HG03060 (cell line): ENCODE measurements at regions not wholly inside any gene's neighbourhood (a gene's known extent, or its start where the extent isn't known, plus 50 kb on each side); places are given as distances from the start of the nearest gene placed in this dataset.
"Not testable (repeated sequence)": the region's sequence is repeated elsewhere in the genome, so short reads cannot be mapped to it uniquely, and the experiment has no call there.

Experiments used
- ATAC-seq: cut with Tn5 transposase; IDR thresholded peaks from one replicate; pipeline ENCODE4 v1.9.1; 2021; ENCODE audit warnings: low read depth, moderate number of reproducible peaks; ENCODE audit not compliant: unreplicated experiment

GRCh38 chr10:2895594-2896196, 171.7 kb upstream of the PFKP start:
- no peak for ATAC-seq

- ATAC-seq: no peak
These were observed 173.4 kb upstream of the PFKP start for GRCh38 chr10:2893991-2894390.

GRCh38 chr10:2893158-2893845, 174.0 kb upstream of the PFKP start:
- no peak for ATAC-seq

GRCh38 chr10:2891770-2892124, 175.6 kb upstream of the PFKP start:
- ATAC-seq: no peak

DNA sequence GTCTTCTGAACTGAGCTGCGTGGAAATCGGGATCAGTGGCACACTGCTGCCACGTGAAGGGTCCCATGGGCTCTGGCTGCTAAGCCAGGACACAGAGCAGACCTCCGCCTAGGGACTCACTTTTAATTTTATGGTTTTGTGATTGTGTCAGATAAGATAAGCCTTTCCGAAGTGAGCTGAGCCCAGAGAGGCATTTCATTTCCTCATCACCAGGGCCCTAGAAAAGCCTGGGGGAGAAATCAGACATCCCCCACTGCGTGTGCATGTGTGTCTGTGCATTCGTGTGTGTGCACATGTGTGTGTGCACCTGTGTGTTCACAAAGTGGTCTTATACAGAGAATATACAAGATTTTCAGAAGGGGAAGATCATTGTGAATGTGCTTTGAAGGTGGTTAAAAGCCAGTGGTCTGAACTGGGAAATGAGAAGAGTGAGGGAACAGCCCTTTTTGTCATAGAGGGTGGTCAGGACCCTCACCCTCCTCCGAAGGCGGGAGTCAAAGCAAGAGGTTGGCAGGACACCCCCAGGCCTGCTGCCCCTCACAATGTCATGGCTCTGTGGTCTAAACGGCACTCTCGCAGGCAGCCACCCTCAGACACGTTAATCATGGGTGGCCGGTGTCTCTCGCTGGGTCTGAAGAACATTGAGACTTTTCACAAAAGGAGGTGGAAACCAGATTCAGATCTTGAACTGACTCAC, 176.1 kb upstream of the PFKP start:
- no peak for ATAC-seq

DNA sequence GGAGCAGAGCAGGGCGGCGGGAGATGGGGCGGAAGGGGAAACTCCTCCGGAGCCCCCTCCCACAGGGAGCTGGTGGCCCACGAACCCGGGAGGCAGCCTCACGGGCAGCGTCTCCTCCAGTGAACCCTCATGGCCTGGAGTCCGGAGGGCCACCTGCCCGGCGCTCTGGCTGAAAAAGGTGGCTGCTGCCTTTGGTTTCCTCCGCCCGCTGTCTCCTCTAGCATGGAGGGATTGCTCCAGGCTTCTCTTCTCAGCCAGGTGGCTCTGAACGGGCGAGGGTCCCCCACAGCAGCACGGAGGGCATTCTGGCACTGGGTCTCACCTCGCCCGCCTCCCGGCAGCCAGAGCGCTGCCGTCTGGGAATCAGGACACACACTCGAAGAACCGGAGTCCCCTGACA, 177.3 kb upstream of the PFKP start:
- no peak for ATAC-seq

- no peak for ATAC-seq
These were observed 178.8 kb upstream of the PFKP start for GRCh38 chr10:2888403-2889004.

DNA sequence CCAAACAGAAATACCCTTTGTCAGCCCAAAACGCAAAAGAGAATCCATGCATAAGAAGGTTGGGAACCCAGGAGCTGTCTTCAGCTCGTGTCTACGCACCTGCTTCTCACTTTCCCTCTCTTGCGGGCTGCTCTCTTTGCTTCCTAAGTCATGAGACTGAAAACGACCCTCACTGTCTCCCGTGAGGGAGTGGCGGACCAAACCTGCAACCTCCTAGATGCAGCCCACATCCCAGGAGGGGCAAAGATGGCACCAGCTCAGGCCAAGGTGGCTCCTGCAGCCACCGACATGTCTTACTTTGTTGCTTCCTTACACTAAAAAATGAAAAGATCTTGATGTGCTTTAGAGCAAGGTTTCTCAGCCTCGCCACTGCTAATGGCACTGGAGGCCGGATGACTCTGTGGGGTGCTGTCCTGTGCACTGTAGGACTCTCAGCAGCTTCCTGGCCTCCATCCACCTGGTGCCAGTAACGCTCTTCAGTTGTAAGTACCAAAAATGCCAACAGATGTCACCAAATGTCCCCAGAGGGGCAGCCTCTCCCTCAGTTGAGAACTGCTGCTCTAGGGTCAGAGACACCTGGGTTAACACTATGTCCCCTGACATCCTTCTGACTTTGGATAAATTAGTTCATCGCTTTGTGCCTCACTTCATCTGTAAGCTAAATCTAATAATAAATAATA, 179.8 kb upstream of the PFKP start:
- ATAC-seq: no peak

DNA sequence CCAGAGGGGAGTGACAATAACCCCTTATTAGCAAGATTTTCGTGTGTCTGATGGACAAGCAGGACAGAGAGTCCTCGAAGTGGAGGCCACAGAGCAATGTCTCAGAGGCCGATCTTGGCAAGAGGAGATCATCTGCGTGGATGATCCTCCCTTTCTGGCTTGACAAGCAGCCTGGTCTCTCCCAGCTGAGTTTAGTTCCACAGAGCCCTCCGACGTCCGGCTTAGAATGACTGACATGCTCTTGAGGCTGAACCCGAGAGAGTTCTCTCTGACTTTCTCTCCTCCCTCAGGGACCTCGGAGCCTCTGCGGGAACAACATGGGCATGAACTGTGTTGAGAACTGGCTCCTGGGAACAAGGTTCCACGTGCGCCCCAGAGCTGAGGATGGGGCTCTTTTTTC, 180.7 kb upstream of the PFKP start:
- no peak for ATAC-seq

DNA sequence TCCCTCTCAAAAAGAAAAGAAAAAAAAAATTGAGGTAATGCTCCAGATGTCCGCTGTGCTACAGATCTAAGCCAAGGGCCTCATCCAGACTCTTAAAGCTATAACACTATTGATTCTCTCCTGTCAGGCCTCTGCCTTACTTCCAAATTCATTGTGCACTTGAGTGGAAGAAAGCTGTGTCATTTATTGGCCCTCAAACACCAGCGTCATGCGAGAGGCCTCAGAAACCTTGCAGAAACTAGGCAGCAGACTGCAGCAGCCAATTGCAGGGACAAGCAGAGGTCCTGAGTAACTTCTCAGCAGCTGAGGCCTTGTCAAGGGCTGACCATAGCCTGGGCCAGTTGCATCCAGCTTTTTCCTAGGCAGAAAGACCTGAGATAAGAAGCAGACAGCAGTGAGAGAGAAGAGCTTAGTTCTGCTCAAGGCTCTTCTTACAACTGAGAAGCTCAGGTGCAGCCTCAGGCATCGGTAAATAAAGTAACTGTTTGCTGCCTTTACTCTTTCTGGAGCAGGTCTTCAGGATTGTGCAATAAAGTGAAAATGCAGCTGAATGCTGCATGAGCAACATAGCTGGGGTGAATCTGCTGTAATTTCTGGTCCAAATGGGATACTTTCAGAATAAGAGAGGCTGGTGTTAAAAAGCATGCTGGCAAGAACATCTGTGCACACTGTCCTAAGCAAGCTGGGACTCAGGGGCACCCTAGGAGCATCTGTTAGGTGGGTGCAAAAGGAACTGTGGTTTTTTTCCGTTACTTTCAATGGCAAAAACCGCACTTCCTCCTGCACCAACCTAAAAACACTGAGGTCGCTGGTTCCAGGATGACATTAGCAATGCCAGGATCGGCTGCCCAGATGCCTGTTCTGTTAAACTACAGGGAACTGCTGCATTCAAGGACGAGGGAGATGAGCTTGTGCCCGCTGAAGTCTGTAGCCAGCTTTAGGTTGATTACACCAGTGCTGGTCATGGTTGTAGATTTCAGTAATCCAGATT, 181.8 kb upstream of the PFKP start:
- no peak for ATAC-seq

DNA sequence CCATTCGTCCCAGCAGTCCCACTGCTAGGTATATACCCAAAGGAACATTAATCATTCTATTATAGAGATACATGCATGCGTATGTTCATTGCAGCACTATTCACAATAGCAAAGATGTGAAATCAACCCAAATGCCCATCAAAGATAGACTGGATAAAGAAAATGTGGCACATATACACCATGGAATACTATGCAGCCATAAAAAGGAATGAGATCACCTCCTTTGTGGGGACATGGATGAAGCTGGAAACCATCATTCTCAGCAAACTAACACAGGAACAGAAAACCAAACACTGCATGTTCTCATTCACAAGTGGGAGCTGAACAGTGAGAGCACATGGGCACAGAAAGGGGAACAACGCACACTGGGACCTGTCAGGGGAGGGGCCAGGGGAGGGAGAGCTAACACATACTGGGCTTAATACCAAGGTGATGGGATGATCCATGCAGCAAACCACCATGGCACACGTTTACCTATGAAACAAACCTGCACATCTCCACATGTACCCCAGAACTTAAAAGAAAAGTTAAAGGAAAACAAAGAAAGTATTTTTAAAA, 183.3 kb upstream of the PFKP start:
- not testable (repeated sequence) for ATAC-seq

- ATAC-seq: no peak
These were observed 184.1 kb upstream of the PFKP start for GRCh38 chr10:2883238-2883637.

GRCh38 chr10:2882628-2883027, 184.7 kb upstream of the PFKP start:
- ATAC-seq: no peak

DNA sequence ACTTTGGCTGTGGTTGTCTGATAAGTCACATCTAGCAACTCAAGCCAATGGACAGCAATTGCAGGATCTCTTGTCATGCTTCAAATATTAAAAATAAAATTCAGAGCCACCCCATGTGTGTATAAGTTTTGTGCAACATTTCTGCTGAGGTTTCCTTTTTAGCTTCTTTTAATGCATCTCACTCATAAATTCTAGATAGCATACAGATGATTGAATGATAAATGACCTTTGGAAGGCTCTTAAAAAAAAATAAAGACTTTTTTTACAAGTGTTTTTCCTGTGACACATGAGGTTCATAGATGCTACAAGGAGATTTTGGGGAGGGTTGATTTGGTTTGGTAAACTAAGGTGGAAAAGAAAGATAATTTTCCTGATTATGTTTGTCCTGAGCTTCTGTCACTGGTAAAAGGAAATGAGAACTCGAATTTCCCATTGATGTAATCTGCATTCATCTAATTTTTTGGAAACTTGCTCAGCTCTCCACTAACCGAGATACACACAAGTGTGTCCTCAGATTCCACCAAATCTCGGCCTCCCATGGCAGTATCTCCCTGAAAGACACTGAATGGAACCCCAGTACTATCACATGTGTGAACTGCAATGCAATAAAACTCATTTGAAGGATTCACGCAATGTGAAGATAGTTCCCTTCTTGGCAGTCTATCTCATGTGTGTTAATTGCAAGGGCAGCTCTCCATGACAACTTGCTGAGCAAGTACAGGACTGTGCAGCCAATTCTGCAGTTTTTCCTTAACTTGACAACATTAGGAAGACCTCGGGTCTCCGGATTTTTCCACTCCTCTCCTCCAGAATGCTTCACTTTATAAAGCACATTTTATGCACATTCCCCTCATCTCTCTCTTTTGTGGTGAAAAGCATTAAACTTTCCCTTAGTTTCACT, 185.4 kb upstream of the PFKP start:
- ATAC-seq: no peak

GRCh38 chr10:2880050-2880449, 187.3 kb upstream of the PFKP start:
- not testable (repeated sequence) for ATAC-seq

GRCh38 chr10:2878818-2879217, 188.5 kb upstream of the PFKP start:
- no peak for ATAC-seq

DNA sequence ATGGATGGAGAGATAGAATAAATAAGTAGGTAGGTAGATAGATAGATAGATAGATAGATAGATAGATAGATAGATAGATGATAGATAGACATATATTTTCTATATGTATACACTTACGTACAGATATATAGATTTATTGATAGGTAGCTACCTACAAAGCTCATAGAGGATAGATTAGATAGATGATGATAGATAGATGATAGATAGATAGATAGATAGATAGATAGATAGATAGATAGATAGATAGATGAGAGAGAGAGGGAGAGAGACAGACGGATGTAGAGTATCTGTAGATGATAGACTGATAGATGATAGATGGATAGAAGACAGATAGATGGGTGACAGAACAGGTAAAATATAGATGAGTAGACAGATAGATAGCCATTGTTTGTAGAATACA, 191.3 kb upstream of the PFKP start:
- no peak for ATAC-seq

GRCh38 chr10:2874963-2875362, 192.4 kb upstream of the PFKP start:
- ATAC-seq: no peak

- no peak for ATAC-seq
These were observed 193.6 kb upstream of the PFKP start for GRCh38 chr10:2873769-2874168.
